ENCODE measurements at regions not wholly inside any gene's neighbourhood (a gene's known extent, or its start where the extent isn't known, plus 50 kb on each side); places are given as distances from the start of the nearest gene placed in this dataset.

DNA sequence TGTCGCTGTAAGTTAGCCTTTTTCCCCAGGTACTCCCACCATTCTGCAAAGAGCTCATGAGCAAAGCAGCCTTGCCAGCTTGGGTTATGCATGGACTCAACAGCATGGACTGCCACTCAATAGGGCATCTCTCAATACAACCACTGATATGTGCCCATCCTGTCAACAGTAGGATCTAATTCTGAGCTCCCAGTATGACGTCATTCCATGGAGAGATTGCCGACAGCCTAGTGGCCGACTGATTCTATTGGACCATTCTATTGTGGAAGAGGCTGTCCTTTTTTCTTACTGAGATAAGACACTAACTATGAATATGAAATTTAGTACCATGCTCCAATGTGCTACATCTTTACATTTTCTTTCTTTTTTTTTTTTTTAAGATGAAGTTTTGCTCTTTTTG is 2389.0 kb upstream of the AGA start:
- TF ChIP-seq, protein P1, sequence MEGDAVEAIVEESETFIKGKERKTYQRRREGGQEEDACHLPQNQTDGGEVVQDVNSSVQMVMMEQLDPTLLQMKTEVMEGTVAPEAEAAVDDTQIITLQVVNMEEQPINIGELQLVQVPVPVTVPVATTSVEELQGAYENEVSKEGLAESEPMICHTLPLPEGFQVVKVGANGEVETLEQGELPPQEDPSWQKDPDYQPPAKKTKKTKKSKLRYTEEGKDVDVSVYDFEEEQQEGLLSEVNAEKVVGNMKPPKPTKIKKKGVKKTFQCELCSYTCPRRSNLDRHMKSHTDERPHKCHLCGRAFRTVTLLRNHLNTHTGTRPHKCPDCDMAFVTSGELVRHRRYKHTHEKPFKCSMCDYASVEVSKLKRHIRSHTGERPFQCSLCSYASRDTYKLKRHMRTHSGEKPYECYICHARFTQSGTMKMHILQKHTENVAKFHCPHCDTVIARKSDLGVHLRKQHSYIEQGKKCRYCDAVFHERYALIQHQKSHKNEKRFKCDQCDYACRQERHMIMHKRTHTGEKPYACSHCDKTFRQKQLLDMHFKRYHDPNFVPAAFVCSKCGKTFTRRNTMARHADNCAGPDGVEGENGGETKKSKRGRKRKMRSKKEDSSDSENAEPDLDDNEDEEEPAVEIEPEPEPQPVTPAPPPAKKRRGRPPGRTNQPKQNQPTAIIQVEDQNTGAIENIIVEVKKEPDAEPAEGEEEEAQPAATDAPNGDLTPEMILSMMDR (conservative IDR thresholded peaks at IDR 0.05; ENCODE audit: low read depth, low read length) = no peak
- no peak for TF ChIP-seq EZH2 (IDR thresholded peaks at IDR 0.05; ENCODE audit: borderline replicate concordance, low read depth, low read length, poor library complexity, severe bottlenecking)
